HCT116 (cell line): ENCODE measurements at regions not wholly inside any gene's neighbourhood (a gene's known extent, or its start where the extent isn't known, plus 50 kb on each side); places are given as distances from the start of the nearest gene placed in this dataset.

ENCODE experiments used
- ATAC-seq: fragments of 200-7000 bp; cut with Tn5 transposase; 2 replicates; pipeline ENCODE4 v1.9.1; 2020; ENCODE audit warnings: mild to moderate bottlenecking, moderate library complexity
- BruUV-seq: library from RNA; stranded (reverse); fragments of 400-500 nt; replicated peaks from 2 replicates; lab custom pipeline; 2021; lab: Mats Ljungman, UMichigan
- CTCF ChIA-PET: fragments of 300-600 bp; sonication (Branson Sonifier 250); formaldehyde crosslinking; loops from one replicate; lab custom pipeline; 2021; ENCODE audit warnings: antibody characterized with exemption; lab: Charles Lee
- POLR2A ChIA-PET: fragments of 300-600, 350-600 bp; sonication (Branson Sonifier 250); formaldehyde crosslinking; loops from one replicate; lab custom pipeline; 2021; ENCODE audit warnings: antibody characterized with exemption; lab: Charles Lee
- RAD21 ChIA-PET, 2 experiments: fragments of 300-600 bp; sonication (Branson Sonifier 250); formaldehyde crosslinking; loops; one replicate each; lab custom pipeline; 2023; ENCODE audit warnings: low total read pairs in 2 of 2; ENCODE audit not compliant: uncharacterized antibody in 2 of 2, unreplicated experiment in 2 of 2, low non-redundant PET in 1 of 2; lab: Charles Lee
- DNase-seq: peaks from one replicate; pipeline ENCODE4 v3.0.0-alpha.2; 2010; ENCODE audit warnings: low read depth, low spot score
- H2AFZ ChIP-seq: fragments of 200-600 bp; shearing (Covaris generic), sonication (generic); 2 replicates; pipeline ENCODE4 v1.6.1; 2017; ENCODE audit warnings: low read depth, mixed run types, mixed read lengths, antibody characterized with exemption, low read length; ENCODE audit not compliant: poor library complexity, severe bottlenecking
- H3K27ac ChIP-seq: 2 replicates; pipeline ENCODE4 v1.5.1; 2012; ENCODE audit warnings: low read depth, low read length
- H3K27me3 ChIP-seq: fragments of 200-600 bp; sonication (generic); 2 replicates; pipeline ENCODE4 v1.6.1; 2016; ENCODE audit warnings: mixed run types, low read length, mixed read lengths; ENCODE audit not compliant: insufficient read depth
- H3K36me3 ChIP-seq, 2 experiments: fragments of 200-500 bp in 1 of 2; fragments of 200-600 bp in 1 of 2; sonication (Bioruptor generic) in 1 of 2; sonication (generic) in 1 of 2; 2 replicates each; pipeline versions ENCODE4 v1.5.1 to v1.6.1; 2014 to 2016; ENCODE audit warnings: low read length in 2 of 2, inconsistent platforms in 1 of 2, mixed read lengths in 1 of 2, mixed run types in 1 of 2; ENCODE audit not compliant: insufficient read depth in 2 of 2, control insufficient read depth in 1 of 2
- H3K4me1 ChIP-seq, 2 experiments: fragments of 200-600 bp in 1 of 2; sonication (generic) in 1 of 2; 2 replicates each; pipeline versions ENCODE4 v1.5.1 to v1.6.1; 2012 to 2017; ENCODE audit warnings: low read length in 2 of 2, inconsistent platforms in 1 of 2, mild to moderate bottlenecking in 1 of 2, mixed read lengths in 1 of 2, mixed run types in 1 of 2, moderate library complexity in 1 of 2; ENCODE audit not compliant: insufficient read depth in 2 of 2, control insufficient read depth in 1 of 2
- H3K4me2 ChIP-seq: fragments of 200-600 bp; sonication (generic); 2 replicates; pipeline ENCODE4 v1.6.1; 2017; ENCODE audit warnings: mixed run types, low read length, mixed read lengths
- H3K4me3 ChIP-seq, 2 experiments: fragments of 200-600 bp in 1 of 2; sonication (generic) in 1 of 2; replicated peaks in 1 of 2; 2 replicates each; pipeline ENCODE4 v1.5.1; 2011 to 2016; ENCODE audit warnings: low read length in 2 of 2, control low read depth in 1 of 2, low read depth in 1 of 2, mild to moderate bottlenecking in 1 of 2, mixed read lengths in 1 of 2, mixed run types in 1 of 2
- H3K79me2 ChIP-seq: fragments of 200-600 bp; sonication (generic); 2 replicates; pipeline ENCODE4 v1.6.1; 2017; ENCODE audit warnings: mild to moderate bottlenecking, mixed run types, low read length, moderate library complexity, mixed read lengths; ENCODE audit not compliant: insufficient read depth
- H3K9ac ChIP-seq: fragments of 200-600 bp; sonication (generic); 2 replicates; pipeline ENCODE4 v1.6.1; 2016; ENCODE audit warnings: low read length, mixed read lengths
- H3K9me2 ChIP-seq: fragments of 200-600 bp; sonication (generic), shearing (Covaris generic); 2 replicates; pipeline ENCODE4 v1.6.1; 2017; ENCODE audit warnings: mixed run types, mild to moderate bottlenecking, moderate library complexity; ENCODE audit not compliant: insufficient read depth
- H3K9me3 ChIP-seq, 2 experiments: fragments of 200-500 bp in 1 of 2; fragments of 200-600 bp in 1 of 2; sonication (Bioruptor generic) in 1 of 2; sonication (generic) in 1 of 2; 2 replicates each; pipeline ENCODE4 v1.6.1; 2014 to 2017; ENCODE audit warnings: low read length in 2 of 2, mixed read lengths in 2 of 2, inconsistent platforms in 1 of 2, low read depth in 1 of 2, mild to moderate bottlenecking in 1 of 2, mixed run types in 1 of 2, moderate library complexity in 1 of 2; ENCODE audit not compliant: control insufficient read depth in 1 of 2, insufficient read depth in 1 of 2
- H4K20me1 ChIP-seq: fragments of 200-600 bp; sonication (generic), shearing (Covaris generic); 2 replicates; pipeline ENCODE4 v1.6.1; 2017; ENCODE audit warnings: mixed run types, mild to moderate bottlenecking, moderate library complexity; ENCODE audit not compliant: insufficient read depth
- ATF3 ChIP-seq: IDR thresholded peaks from 2 replicates; pipeline ENCODE4 v1.6.1; 2012
- CBX3 ChIP-seq: IDR thresholded peaks from 2 replicates; pipeline ENCODE4 v1.6.1; 2012; ENCODE audit warnings: low read depth
- CEBPB ChIP-seq: IDR thresholded peaks from 2 replicates; pipeline ENCODE4 v1.6.1; 2012; ENCODE audit warnings: low read depth
- EGR1 ChIP-seq: IDR thresholded peaks from 2 replicates; pipeline ENCODE4 v1.6.1; 2012; ENCODE audit warnings: low read depth
- EZH2 ChIP-seq: fragments of 200-600 bp; sonication (generic); IDR thresholded peaks from 2 replicates; pipeline ENCODE4 v1.6.1; 2017; ENCODE audit warnings: antibody characterized with exemption, mixed run types
- FOSL1 ChIP-seq: IDR thresholded peaks from 2 replicates; pipeline ENCODE4 v1.6.1; 2012; ENCODE audit warnings: low read depth
- MAX ChIP-seq: IDR thresholded peaks from 2 replicates; pipeline ENCODE4 v1.6.1; 2012
- POLR2A ChIP-seq: IDR thresholded peaks from 2 replicates; pipeline ENCODE4 v1.7.0; 2011; ENCODE audit warnings: borderline replicate concordance; ENCODE audit not compliant: insufficient read depth, insufficient read length; ENCODE audit errors: extremely low read depth
- POLR2AphosphoS5 ChIP-seq: IDR thresholded peaks from 2 replicates; pipeline ENCODE4 v1.6.1; 2011; ENCODE audit warnings: mild to moderate bottlenecking, low read depth, low read length, moderate library complexity
- RAD21 ChIP-seq: IDR thresholded peaks from 2 replicates; pipeline ENCODE4 v1.6.1; 2012; ENCODE audit warnings: low read depth, mild to moderate bottlenecking
- YY1 ChIP-seq: IDR thresholded peaks from 2 replicates; pipeline ENCODE4 v1.6.1; 2011; ENCODE audit warnings: low read length, low read depth, moderate library complexity, mild to moderate bottlenecking; ENCODE audit not compliant: insufficient replicate concordance; ENCODE audit errors: extremely low read depth
- ZFX ChIP-seq: fragments of 450-650 bp; IDR thresholded peaks from 2 replicates; pipeline ENCODE4 v1.6.1; 2017
- intact Hi-C: fragments of 100-400 bp; cut with micrococcal nuclease; formaldehyde crosslinking; loops from 2 replicates; pipeline ENCODE4 v1.10.0; 2022
- TF ChIP-seq, protein P1 (sequence below), 3 experiments: fragments of 200-600 bp in 1 of 3; sonication (generic) in 1 of 3; IDR thresholded peaks in 2 of 3; conservative IDR thresholded peaks in 1 of 3; 2 replicates each; pipeline ENCODE4 v1.5.1; 2012 to 2017; ENCODE audit warnings: low read depth in 2 of 3, low read length in 2 of 3, antibody characterized with exemption in 1 of 3, borderline replicate concordance in 1 of 3, control low read depth in 1 of 3, mild to moderate bottlenecking in 1 of 3, mixed read lengths in 1 of 3, mixed run types in 1 of 3, moderate library complexity in 1 of 3; ENCODE audit not compliant: insufficient read depth in 1 of 3
- TF ChIP-seq, protein P2 (sequence below): IDR thresholded peaks from 2 replicates; pipeline ENCODE4 v1.6.1; 2011; ENCODE audit warnings: mild to moderate bottlenecking, low read length, moderate library complexity; ENCODE audit not compliant: insufficient replicate concordance; ENCODE audit errors: extremely low read depth
- TF ChIP-seq, protein P3 (sequence below): IDR thresholded peaks from 2 replicates; pipeline ENCODE4 v1.6.1; 2012; ENCODE audit warnings: low read depth

DNA sequence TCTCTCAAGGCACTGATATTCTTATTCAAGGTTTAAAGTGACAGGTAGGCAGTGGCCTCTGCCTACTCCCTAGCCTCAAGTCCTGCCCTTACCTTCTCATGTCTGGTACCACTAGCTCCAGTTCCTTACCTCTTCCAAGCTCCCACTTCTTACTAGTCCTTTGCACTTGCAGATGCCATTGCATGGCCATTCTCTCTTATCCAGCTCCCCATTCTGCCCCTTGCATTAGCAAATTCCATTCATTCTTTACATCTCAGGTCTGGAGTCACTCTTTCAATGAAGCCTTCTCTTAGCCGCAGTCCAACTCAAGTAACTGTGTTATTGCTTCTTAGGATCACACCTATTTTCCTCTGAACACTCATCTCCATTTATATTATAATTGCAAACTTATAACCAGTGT is 807.1 kb downstream of the EDEM1 start (continued):
- TF ChIP-seq, protein P1, sequence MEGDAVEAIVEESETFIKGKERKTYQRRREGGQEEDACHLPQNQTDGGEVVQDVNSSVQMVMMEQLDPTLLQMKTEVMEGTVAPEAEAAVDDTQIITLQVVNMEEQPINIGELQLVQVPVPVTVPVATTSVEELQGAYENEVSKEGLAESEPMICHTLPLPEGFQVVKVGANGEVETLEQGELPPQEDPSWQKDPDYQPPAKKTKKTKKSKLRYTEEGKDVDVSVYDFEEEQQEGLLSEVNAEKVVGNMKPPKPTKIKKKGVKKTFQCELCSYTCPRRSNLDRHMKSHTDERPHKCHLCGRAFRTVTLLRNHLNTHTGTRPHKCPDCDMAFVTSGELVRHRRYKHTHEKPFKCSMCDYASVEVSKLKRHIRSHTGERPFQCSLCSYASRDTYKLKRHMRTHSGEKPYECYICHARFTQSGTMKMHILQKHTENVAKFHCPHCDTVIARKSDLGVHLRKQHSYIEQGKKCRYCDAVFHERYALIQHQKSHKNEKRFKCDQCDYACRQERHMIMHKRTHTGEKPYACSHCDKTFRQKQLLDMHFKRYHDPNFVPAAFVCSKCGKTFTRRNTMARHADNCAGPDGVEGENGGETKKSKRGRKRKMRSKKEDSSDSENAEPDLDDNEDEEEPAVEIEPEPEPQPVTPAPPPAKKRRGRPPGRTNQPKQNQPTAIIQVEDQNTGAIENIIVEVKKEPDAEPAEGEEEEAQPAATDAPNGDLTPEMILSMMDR (IDR thresholded peaks at IDR 0.05 in 2 of 3, conservative IDR thresholded peaks at IDR 0.05 in 1 of 3; ENCODE audit: borderline replicate concordance in 1 of 3, insufficient read depth in 1 of 3, low read depth in 2 of 3, low read length in 2 of 3): no peak
- no peak for TF ChIP-seq ZFX

DNA sequence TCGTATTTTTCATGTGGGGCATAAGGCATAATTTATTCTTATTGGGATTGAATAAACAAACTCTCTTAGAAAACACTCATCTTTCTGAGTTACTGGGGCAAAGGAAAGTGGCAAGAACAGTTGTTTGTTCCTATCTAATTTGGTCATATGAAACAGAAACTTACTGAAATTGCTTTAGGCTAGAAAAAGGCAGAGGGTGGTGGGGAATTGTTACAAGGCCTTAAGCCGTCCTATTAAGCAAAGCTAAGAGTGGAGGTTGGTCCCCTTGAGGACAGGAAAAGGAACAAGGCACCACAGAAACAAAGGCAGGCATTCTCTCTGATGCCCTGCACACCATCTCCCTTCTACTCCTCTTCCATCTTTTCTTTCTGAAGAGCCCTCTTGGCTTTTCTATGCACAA is 830.9 kb downstream of the EDEM1 start:
- CTCF ChIA-PET: no interaction called here
- BruUV-seq: no TSS peak
- TF ChIP-seq YY1: no peak
- TF ChIP-seq CBX3: no peak
- no peak for TF ChIP-seq ZFX
- no peak for TF ChIP-seq EZH2
- no peak for TF ChIP-seq POLR2A
- TF ChIP-seq FOSL1: no peak
- TF ChIP-seq, protein P2, sequence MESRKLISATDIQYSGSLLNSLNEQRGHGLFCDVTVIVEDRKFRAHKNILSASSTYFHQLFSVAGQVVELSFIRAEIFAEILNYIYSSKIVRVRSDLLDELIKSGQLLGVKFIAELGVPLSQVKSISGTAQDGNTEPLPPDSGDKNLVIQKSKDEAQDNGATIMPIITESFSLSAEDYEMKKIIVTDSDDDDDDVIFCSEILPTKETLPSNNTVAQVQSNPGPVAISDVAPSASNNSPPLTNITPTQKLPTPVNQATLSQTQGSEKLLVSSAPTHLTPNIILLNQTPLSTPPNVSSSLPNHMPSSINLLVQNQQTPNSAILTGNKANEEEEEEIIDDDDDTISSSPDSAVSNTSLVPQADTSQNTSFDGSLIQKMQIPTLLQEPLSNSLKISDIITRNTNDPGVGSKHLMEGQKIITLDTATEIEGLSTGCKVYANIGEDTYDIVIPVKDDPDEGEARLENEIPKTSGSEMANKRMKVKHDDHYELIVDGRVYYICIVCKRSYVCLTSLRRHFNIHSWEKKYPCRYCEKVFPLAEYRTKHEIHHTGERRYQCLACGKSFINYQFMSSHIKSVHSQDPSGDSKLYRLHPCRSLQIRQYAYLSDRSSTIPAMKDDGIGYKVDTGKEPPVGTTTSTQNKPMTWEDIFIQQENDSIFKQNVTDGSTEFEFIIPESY: no peak
- TF ChIP-seq, protein P1 (IDR thresholded peaks at IDR 0.05 in 2 of 3, conservative IDR thresholded peaks at IDR 0.05 in 1 of 3; ENCODE audit: borderline replicate concordance in 1 of 3, insufficient read depth in 1 of 3, low read depth in 2 of 3, low read length in 2 of 3): no peak
- TF ChIP-seq, protein P3, sequence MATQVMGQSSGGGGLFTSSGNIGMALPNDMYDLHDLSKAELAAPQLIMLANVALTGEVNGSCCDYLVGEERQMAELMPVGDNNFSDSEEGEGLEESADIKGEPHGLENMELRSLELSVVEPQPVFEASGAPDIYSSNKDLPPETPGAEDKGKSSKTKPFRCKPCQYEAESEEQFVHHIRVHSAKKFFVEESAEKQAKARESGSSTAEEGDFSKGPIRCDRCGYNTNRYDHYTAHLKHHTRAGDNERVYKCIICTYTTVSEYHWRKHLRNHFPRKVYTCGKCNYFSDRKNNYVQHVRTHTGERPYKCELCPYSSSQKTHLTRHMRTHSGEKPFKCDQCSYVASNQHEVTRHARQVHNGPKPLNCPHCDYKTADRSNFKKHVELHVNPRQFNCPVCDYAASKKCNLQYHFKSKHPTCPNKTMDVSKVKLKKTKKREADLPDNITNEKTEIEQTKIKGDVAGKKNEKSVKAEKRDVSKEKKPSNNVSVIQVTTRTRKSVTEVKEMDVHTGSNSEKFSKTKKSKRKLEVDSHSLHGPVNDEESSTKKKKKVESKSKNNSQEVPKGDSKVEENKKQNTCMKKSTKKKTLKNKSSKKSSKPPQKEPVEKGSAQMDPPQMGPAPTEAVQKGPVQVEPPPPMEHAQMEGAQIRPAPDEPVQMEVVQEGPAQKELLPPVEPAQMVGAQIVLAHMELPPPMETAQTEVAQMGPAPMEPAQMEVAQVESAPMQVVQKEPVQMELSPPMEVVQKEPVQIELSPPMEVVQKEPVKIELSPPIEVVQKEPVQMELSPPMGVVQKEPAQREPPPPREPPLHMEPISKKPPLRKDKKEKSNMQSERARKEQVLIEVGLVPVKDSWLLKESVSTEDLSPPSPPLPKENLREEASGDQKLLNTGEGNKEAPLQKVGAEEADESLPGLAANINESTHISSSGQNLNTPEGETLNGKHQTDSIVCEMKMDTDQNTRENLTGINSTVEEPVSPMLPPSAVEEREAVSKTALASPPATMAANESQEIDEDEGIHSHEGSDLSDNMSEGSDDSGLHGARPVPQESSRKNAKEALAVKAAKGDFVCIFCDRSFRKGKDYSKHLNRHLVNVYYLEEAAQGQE: no peak
- no peak for TF ChIP-seq POLR2AphosphoS5
- no peak for TF ChIP-seq MAX
- no peak for TF ChIP-seq EGR1
- TF ChIP-seq RAD21: no peak
- no peak for TF ChIP-seq CEBPB
- no peak for TF ChIP-seq ATF3

More for the DNA sequence above, 830.9 kb downstream of the EDEM1 start:
- Histone ChIP-seq H3K27ac (no peak overlapping the region), H3K36me3 (no peaks in the 10 kb centered on the region), H3K9ac (no peak overlapping the region), H3K79me2 (no peaks in the 10 kb centered on the region), H3K9me3 (no peaks in the 10 kb centered on the region), H4K20me1 (no peaks in the 10 kb centered on the region), H3K4me3 (no peak overlapping the region), H3K9me2 (no peaks in the 10 kb centered on the region), H3K4me2 (no peak overlapping the region), H2AFZ (no peak overlapping the region), H3K27me3 (no peaks in the 10 kb centered on the region), H3K4me1 (no peaks in the 10 kb centered on the region)
- DNase-seq (no peak), ATAC-seq (no peak)
- POLR2A ChIA-PET: no interaction called here
- RAD21 ChIA-PET: no interaction called here
- intact Hi-C loops: no loop called here
